Stimulated activated CD4-positive, alpha-beta T cell treated with anti-CD3 and anti-CD28 coated beads, Interleukin-4, amount 100 ng/mL, for 4 hours (primary cell): ENCODE measurements at regions not wholly inside any gene's neighbourhood (a gene's known extent, or its start where the extent isn't known, plus 50 kb on each side); places are given as distances from the start of the nearest gene placed in this dataset.
"Not testable (repeated sequence)": the region's sequence is repeated elsewhere in the genome, so short reads cannot be mapped to it uniquely, and the experiment has no call there.

Experiments
- DNase-seq, 2 experiments: peaks; one replicate each; pipeline ENCODE4 v3.0.0-alpha.2; 2020

DNA sequence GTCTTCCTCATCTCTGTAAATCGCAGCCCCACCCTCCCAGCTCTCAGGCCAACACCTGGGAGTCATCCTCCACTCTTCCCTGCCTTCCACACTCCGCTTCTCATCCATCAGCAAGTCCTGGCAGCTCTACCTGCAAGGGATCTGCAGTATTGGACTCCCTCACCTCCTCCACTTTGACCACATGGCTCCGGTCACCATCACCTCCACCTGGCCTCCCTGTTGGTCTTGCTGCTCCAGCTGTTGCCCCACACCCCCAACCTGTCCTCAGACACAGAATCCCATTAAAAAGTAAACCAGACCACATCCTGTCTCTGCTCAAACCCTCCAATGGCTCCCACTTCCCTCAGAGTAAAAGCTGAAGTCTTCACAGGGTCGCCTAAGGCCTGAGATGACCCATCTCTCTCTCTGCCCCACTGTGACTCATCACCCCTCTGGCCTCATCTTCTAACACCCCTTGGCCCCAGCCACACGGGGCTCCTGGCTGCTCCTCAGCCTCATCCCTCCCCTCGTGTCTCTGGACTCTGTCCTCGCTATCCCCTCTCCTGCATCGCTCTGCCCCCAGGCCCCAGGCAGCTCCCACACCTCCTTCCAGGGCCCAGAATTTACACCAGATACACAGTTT is 185.1 kb upstream of the SULF2 start:
- no peak for DNase-seq

DNA sequence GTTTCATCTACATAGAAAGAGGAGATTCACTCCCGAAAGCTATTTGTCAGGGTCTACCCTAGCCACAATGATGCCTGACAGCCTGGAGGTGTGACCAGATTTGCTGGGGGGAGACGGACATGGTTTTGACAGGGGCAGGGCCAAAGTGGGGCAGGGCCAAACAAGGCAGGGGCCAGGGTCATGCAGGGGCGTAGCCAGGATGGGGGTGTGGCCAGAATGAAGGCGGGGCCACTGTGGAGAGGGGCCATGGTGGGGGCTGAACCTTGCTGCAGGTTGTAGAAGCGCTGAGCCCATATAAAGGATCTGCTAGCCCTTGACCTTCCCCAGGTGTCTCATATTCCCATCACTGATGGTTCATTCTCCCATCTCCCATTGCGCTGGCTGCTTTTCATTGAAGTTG is 184.1 kb upstream of the SULF2 start:
- DNase-seq: no peak

GRCh38 chr20:47968541-47969310 is 183.4 kb upstream of the SULF2 start:
- no peak for DNase-seq

DNA sequence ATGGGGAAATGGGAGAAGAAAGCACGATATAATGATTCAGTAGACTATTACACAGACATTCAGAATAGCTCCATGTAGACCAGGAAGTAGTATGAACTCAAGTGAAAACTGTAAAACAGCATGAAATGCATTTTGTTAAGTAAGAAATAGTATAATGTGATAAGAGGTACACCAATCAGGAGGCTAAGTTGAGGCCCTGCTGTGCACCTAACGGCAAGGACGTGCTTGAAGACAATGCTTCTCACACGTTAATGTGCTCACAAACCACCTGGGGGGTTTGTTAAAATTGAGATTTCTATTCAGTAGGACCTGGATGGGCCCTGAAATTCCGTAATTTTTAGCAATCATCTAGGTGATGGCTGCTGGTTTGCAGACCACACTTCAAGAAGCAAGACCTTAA is 178.9 kb upstream of the SULF2 start:
- no peak for DNase-seq

GRCh38 chr20:47963022-47963421 is 177.7 kb upstream of the SULF2 start:
- no peak for DNase-seq

DNA sequence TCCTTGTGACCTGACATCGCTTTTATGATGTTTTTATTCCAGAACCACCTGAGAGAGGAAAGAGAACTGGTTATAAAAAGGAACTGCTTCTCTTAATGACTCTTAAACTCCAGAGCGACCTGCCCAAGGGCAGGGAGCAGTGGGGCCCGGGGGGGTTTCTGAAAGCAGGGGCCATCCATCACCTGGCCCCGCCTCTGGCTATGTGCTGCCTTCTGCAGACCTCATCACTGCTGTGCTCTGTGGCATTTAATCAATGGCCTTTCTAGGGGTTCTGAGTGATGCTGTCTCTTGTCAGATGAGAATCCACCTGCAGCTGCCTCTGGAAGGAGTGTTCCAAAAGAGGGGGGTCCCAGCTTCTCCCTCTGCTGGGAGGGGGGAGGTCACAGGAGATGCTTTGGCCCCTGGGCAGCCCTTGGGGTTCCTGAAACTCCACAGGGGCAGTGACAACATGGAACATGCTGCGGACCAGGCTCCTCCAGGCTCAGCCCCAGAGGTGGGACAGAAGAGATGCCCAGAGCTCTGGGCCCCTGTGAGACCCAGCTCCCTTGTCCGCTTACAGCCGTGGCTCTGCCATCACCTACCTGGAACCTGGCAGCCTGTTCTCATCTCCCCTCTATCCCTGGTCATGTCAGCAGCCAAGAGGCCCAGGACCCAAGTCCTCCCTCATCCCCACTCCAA is 177.1 kb upstream of the SULF2 start:
- no peak for DNase-seq

DNA sequence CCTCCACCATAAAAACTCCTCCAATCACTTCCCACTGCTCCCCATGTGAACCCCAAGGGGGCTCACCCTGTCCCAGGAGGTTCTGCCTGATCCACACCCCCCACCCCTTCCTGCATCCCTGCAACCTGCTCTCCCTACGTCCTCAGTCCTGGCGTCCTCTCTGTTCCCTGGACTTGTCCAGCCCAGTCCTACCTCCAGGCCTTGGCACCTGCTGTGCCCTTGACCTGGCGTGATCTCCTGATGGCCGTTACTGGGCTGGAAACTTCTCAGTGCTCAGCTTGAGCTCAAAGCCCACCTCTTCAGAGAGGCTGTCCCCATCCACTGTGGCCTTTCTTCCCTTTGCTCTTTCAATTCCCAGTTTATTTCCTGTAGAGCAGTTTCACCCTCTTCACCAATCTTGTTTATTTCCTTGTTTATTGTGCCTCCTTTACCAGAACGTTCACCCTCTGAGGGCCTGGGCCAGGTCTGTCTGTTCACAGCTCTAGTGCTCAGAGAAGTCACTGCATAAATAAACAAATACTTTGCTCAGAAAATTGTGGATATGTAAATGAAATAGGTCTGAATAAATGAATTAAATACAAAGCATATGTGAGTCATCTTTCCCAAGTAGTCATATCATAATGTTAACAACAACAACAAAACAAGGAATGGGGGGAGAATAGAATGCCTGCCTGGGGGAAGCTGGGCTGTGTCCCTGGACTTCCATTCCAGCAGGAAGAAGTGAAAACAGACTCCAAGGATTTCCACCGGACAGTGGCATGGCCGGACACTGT is 175.7 kb upstream of the SULF2 start:
- no peak for DNase-seq

DNA sequence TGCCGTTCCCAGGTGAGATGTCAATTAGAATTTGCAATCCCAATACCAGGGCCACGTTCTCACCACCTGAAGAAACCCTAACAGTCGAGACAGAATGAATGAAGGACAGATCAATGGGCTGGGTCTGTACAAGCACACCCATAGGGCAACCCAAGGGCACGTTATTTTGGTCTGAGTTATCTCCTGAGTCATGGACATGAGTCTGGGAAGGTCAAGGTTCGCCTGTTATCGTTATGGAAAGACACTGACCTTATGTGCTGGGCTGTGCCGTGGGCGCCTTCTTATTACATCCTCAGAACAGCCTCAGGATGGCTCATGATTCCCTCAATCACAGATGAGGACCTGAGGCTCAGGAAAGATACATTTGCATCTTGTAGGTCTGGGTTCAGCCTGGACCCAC is 175.0 kb upstream of the SULF2 start:
- no peak for DNase-seq

GRCh38 chr20:47957989-47958801 is 172.9 kb upstream of the SULF2 start:
- DNase-seq: not testable (repeated sequence)

GRCh38 chr20:47957135-47957534 is 171.9 kb upstream of the SULF2 start:
- no peak for DNase-seq

DNA sequence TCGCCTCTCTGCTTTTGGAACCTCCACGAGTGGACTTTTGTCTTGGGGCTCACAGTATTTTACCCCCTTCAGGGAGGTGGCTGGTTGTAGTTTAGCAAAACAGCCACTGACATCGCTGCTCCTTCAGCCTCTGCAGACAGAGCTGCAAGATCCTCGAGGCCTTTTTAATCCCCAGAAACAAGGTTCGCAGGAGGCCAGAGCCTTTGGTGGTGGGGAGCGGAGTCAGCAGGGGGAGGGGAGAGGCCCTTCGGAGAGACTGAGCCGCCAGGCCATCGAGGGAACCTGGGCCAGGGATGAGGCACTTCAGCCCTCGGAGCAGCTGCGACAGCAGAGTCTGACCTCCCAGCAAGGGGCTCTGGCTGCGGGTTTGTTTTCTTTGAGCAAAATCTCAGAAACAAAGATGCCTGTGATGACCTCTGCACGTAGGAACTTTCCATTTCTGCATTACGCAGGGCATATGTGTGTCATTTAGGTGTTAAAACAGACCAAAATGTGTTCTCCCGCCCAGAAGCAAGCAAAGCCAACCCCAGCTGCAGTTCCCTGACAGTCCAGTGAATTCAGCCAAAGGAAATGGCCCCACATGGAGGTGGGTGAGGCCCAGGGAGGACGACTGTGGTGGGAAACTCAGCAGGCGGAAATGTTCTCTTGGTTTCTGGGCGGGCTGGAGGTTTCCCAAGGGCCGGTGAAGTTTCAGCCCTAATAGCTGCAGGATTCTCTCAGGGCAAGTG is 171.2 kb upstream of the SULF2 start:
- DNase-seq: no peak

DNA sequence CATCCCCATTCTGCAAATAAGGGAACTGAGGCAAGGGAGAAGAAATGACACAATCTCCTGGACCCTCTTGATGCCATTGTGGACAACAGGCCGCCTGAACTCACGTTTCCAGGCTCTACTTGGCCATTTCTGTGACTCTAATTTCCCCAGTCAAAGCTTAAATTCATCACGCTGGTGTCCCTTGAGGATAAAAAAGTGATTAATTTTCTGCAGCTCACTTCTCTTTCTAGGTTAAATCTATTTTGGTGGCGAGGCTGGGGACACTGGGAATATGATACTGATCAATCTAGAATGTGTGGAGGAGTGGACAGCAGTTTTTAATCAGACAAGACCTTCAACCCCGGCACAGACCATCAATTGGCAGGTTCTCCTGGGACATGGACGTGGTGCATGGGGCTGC is 168.2 kb upstream of the SULF2 start:
- DNase-seq: no peak

- no peak for DNase-seq
These were observed 166.8 kb upstream of the SULF2 start for GRCh38 chr20:47952023-47952564.

DNA sequence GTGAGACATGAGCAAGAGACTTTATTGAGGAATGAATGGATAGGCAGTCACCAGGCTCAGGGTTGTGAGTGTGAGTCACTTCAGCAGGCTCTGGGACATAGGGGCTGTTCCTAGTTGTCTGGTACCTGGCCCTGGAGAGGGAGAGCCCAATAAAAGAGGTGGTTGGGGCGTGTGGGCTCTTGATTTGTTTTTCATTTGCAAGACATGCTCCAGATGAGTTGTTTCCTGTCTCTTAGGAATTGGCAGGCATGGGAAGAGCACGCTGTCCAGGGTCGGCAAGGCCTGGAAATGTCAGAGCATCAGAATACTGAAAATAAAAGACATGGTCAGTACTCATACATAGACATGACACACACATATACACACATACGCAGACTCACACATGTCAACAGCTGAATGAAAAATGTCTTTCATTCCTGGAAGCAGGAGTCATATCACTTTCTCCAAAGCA is 166.3 kb upstream of the SULF2 start:
- no peak for DNase-seq

- DNase-seq: no peak
These were observed 165.6 kb upstream of the SULF2 start for GRCh38 chr20:47950913-47951283.

DNA sequence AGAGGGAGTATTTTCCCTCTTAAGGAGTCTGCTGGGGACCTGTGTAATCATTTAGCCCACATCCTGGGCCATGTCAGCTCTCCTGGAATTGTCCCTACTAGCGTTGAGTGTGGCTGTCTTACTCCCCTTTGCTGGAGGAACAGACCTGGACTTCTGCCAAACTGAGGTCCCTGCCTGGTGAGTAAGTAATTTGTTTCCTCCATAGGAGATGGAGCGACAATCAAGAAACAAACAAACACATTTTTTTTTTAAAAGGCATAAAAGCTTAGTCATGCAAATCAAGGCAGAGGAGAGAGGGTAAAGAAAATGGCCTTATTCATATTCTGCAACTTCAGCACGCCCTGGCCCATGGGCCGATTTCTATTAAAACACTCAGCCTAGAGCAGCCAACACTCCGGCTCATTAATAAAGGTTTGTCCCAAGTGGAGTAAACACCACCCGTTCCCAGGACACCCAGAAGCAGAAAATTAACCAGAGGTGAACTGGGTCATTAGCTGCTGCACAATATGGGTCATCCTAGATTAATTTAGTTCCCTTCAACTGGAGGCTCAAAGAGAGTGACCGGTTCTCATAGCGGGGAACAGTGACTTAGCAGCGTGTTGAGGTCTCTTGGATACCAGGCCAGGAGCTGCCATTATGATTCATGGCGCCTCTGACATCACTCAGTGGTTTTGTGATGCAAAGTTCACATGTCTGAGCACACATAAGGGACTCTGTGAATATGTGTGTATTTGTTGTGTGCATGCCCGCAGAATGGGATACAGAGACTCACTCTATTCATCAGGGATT is 165.0 kb upstream of the SULF2 start:
- no peak for DNase-seq

DNA sequence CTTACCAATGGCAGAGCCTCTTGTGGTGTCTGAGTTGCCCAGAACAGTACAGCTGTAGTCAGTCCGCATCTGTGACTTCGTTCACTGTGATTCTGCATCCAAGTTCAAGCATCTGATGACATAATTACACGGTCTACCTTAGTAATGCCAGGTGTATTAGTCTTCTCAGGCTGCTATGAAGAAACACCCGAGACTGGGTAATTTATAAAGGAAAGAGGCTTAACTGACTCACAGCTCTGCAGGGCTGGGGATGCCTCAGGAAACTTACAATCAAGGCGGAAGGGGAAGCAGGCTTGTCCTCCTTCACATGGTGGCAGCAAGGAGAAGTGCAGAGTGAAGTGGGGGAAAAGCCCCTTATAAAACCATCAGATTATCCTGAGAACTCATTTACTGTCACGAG is 163.9 kb upstream of the SULF2 start:
- no peak for DNase-seq

- no peak for DNase-seq
These were observed 159.4 kb upstream of the SULF2 start for GRCh38 chr20:47944682-47945081.

- DNase-seq: no peak
These were observed 156.6 kb upstream of the SULF2 start for GRCh38 chr20:47941869-47942268.

DNA sequence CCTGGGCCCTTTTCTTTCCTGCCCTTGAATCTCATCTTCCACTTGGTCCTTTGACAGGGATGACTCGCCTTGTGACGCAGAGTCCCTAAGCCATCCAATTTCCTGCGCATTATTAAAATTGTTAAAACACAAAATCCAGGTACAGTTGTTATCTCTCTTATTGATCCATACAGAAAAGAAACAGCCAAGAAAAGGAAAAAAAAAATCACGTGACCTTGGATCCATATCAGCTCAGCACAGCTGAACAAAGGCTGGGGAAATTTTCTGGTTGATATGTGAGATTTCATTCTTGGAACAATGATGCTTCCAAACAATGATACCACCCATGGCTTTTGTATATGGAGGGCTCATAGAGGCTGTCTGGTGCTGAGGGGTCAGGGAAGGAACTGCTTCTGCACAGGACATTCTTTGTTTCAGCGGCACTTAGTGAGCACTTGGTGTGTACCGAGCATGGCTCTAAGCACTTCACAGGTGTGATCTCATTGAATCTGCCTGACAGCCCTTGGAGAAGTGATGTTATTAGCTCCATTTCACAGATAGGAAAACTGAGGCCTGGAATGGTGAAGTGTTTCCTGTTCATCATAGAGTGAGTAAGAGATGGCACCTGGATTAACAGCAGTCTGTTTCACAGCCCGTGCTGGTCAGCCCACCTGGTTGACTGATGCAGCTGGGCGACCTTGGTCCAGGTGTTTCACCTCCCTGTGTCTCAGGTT is 155.0 kb upstream of the SULF2 start:
- no peak for DNase-seq
